Gastroesophageal sphincter (tissue), 4 donors: ENCODE measurements at regions not wholly inside any gene's neighbourhood (a gene's known extent, or its start where the extent isn't known, plus 50 kb on each side); places are given as distances from the start of the nearest gene placed in this dataset.

Experiments used
- ATAC-seq: fragments of 150-250 bp; one replicate; pipeline ENCODE4 v1.9.1; 2016; ENCODE audit warnings: mild to moderate bottlenecking, moderate library complexity
- H3K27ac ChIP-seq, 4 donors: fragments of 200-600 bp; sonication (generic) in 3 of 4; 1 replicate in 3 of 4; 2 replicates in 1 of 4; pipeline ENCODE4 v1.5.1; 2016 to 2019
- H3K27me3 ChIP-seq: fragments of 200-600 bp; sonication (generic); one replicate; pipeline ENCODE4 v1.5.1; 2019
- H3K36me3 ChIP-seq, 2 donors: fragments of 200-600 bp; sonication (generic); one replicate each; pipeline ENCODE4 v1.5.1; 2019; ENCODE audit warnings: control low read depth in 1 of 2
- H3K4me1 ChIP-seq, 3 donors: fragments of 200-600 bp; sonication (generic); 1 replicate in 2 of 3; 2 replicates in 1 of 3; pipeline ENCODE4 v1.5.1; 2016 to 2019; ENCODE audit warnings: control low read depth in 2 of 3
- H3K4me3 ChIP-seq, 2 donors: fragments of 200-600 bp; sonication (generic); one replicate each; pipeline ENCODE4 v1.5.1; 2019; ENCODE audit warnings: mild to moderate bottlenecking in 1 of 2, moderate library complexity in 1 of 2
- H3K9me3 ChIP-seq, 3 donors: fragments of 200-600 bp; sonication (generic); one replicate each; pipeline ENCODE4 v1.5.1; 2017 to 2019; ENCODE audit warnings: control low read depth in 2 of 3
- CTCF ChIP-seq, 4 experiments: fragments of 200-600 bp in 2 of 4; fragments of 450-650 bp in 2 of 4; sonication (generic) in 1 of 4; IDR thresholded peaks; one replicate each; pipeline ENCODE4 v1.5.1; 2017 to 2019; ENCODE audit warnings: antibody characterized with exemption in 4 of 4, mild to moderate bottlenecking in 2 of 4, moderate library complexity in 2 of 4
- EP300 ChIP-seq: sonication (generic); formaldehyde crosslinking; IDR thresholded peaks from one replicate; pipeline ENCODE4 v1.6.1; 2017; ENCODE audit warnings: antibody characterized with exemption, mild to moderate bottlenecking
- POLR2A ChIP-seq, 2 donors: fragments of 450-650 bp; IDR thresholded peaks; one replicate each; pipeline ENCODE4 v1.6.1; 2017; ENCODE audit warnings: antibody characterized with exemption in 2 of 2, mild to moderate bottlenecking in 2 of 2, moderate library complexity in 1 of 2
- POLR2AphosphoS5 ChIP-seq: sonication (generic); formaldehyde crosslinking; IDR thresholded peaks from one replicate; pipeline ENCODE4 v1.6.1; 2017; ENCODE audit warnings: antibody characterized with exemption
- WGBS, 2 donors: methylation state at CpG; one replicate each; pipeline ENCODE4 v1.1.5; 2018; ENCODE audit warnings: low coverage in 1 of 2; 5-methylcytosine and 5-hydroxymethylcytosine counted together

- WGBS, 2 donors = 59 to 82% methylated on average over 2 of the region's 2 CpGs
Observed at GRCh38 chr18:25786758-25787157, 303.7 kb downstream of the SS18 start.

GRCh38 chr18:25780105-25780504 lies 310.3 kb downstream of the SS18 start:
- Histone ChIP-seq H3K4me1 (no peaks in the 10 kb centered on the region), H3K36me3 (no peaks in the 10 kb centered on the region), H3K4me3 (no peak overlapping the region), H3K27ac (no peak overlapping the region), H3K9me3 (no peaks in the 10 kb centered on the region), H3K27me3 (no peaks in the 10 kb centered on the region)
- ATAC-seq = no peak
- TF ChIP-seq POLR2AphosphoS5 = no peak
- no peak for TF ChIP-seq EP300
- no peak for TF ChIP-seq POLR2A (IDR thresholded peaks at IDR 0.05)
- no peak for TF ChIP-seq CTCF (IDR thresholded peaks at IDR 0.05)
- WGBS, 2 donors = 66 to 67% methylated on average over 7 of the region's 7 CpGs

More at GRCh38 chr18:25786758-25787157, 303.7 kb downstream of the SS18 start:
- Histone ChIP-seq H3K4me1 (no peaks in the 10 kb centered on the region), H3K27ac (no peak overlapping the region), H3K36me3 (no peaks in the 10 kb centered on the region), H3K27me3 (no peaks in the 10 kb centered on the region), H3K9me3 (no peaks in the 10 kb centered on the region), H3K4me3 (no peak overlapping the region)
- ATAC-seq = no peak
- no peak for TF ChIP-seq EP300
- TF ChIP-seq POLR2A (IDR thresholded peaks at IDR 0.05) = no peak
- TF ChIP-seq POLR2AphosphoS5 = no peak
- no peak for TF ChIP-seq CTCF (IDR thresholded peaks at IDR 0.05)

GRCh38 chr18:25771796-25772195 lies 318.6 kb downstream of the SS18 start:
- Histone ChIP-seq H3K4me3 (no peak overlapping the region), H3K4me1 (no peaks in the 10 kb centered on the region), H3K9me3 (no peaks in the 10 kb centered on the region), H3K27me3 (no peaks in the 10 kb centered on the region), H3K27ac (no peak overlapping the region), H3K36me3 (no peaks in the 10 kb centered on the region)
- TF ChIP-seq POLR2A (IDR thresholded peaks at IDR 0.05) (no peak), CTCF (IDR thresholded peaks at IDR 0.05) (no peak), EP300 (no peak), POLR2AphosphoS5 (no peak)
- no peak for ATAC-seq
- 80 to 86% methylated on average over 3 of the region's 3 CpGs for WGBS, 2 donors

GRCh38 chr18:25764777-25765176 lies 325.6 kb downstream of the SS18 start:
- TF ChIP-seq POLR2A (IDR thresholded peaks at IDR 0.05) = no peak
- TF ChIP-seq CTCF (IDR thresholded peaks at IDR 0.05) = no peak
- no peak for TF ChIP-seq POLR2AphosphoS5
- no peak for TF ChIP-seq EP300
- 53 to 54% methylated on average over 3 to 4 of the region's 4 CpGs for WGBS, 2 donors
- Histone ChIP-seq H3K4me1 (no peaks in the 10 kb centered on the region), H3K27ac (no peak overlapping the region), H3K36me3 (no peaks in the 10 kb centered on the region), H3K9me3 (no peaks in the 10 kb centered on the region), H3K4me3 (no peak overlapping the region), H3K27me3 (no peaks in the 10 kb centered on the region)
- ATAC-seq = no peak

- H3K27ac ChIP-seq = no peak overlapping the region
- H3K9me3 ChIP-seq = no peaks in the 10 kb centered on the region
- WGBS, 2 donors = 9 to 19% methylated on average over 1 of the region's 1 CpG
- no peak for TF ChIP-seq EP300
- TF ChIP-seq POLR2A (IDR thresholded peaks at IDR 0.05) = no peak
- TF ChIP-seq POLR2AphosphoS5 = no peak
- no peak for TF ChIP-seq CTCF (IDR thresholded peaks at IDR 0.05)
- H3K27me3 ChIP-seq = no peaks in the 10 kb centered on the region
- no peaks in the 10 kb centered on the region for H3K4me1 ChIP-seq
- H3K36me3 ChIP-seq = no peaks in the 10 kb centered on the region
- no peak for ATAC-seq
- no peak overlapping the region for H3K4me3 ChIP-seq
Observed at GRCh38 chr18:25759111-25759510, 331.3 kb downstream of the SS18 start.
